SU-DHL-6 (cell line): ENCODE measurements at regions not wholly inside any gene's neighbourhood (a gene's known extent, or its start where the extent isn't known, plus 50 kb on each side); places are given as distances from the start of the nearest gene placed in this dataset.
"Not testable (repeated sequence)": the region's sequence is repeated elsewhere in the genome, so short reads cannot be mapped to it uniquely, and the experiment has no call there.

ENCODE experiments used
- EZH2phosphoT487 ChIP-seq: fragments of 200-600 bp; sonication (generic), shearing (Covaris generic); conservative IDR thresholded peaks from 2 replicates; pipeline ENCODE4 v1.6.1; 2018; ENCODE audit warnings: mild to moderate bottlenecking, antibody characterized with exemption, low read length, moderate library complexity, mixed read lengths
- TF ChIP-seq, protein P1 (sequence below): fragments of 200-600 bp; sonication (generic); IDR thresholded peaks from one replicate; pipeline ENCODE4 v1.5.1; 2017; ENCODE audit warnings: antibody characterized with exemption, mild to moderate bottlenecking, low read length, moderate library complexity; ENCODE audit not compliant: insufficient read depth, poor library complexity, severe bottlenecking

- TF ChIP-seq, protein P1, sequence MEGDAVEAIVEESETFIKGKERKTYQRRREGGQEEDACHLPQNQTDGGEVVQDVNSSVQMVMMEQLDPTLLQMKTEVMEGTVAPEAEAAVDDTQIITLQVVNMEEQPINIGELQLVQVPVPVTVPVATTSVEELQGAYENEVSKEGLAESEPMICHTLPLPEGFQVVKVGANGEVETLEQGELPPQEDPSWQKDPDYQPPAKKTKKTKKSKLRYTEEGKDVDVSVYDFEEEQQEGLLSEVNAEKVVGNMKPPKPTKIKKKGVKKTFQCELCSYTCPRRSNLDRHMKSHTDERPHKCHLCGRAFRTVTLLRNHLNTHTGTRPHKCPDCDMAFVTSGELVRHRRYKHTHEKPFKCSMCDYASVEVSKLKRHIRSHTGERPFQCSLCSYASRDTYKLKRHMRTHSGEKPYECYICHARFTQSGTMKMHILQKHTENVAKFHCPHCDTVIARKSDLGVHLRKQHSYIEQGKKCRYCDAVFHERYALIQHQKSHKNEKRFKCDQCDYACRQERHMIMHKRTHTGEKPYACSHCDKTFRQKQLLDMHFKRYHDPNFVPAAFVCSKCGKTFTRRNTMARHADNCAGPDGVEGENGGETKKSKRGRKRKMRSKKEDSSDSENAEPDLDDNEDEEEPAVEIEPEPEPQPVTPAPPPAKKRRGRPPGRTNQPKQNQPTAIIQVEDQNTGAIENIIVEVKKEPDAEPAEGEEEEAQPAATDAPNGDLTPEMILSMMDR, result not testable (repeated sequence)
- not testable (repeated sequence) for TF ChIP-seq EZH2phosphoT487
Measured at GRCh38 chr6:66993708-66994107, 1286.7 kb upstream of the EYS start.
